Tibial nerve (tissue), 4 donors: ENCODE measurements at regions not wholly inside any gene's neighbourhood (a gene's known extent, or its start where the extent isn't known, plus 50 kb on each side); places are given as distances from the start of the nearest gene placed in this dataset.

Experiments used
- DNase-seq, 2 donors: peaks; one replicate each; pipeline ENCODE4 v3.0.0-alpha.2; 2019; ENCODE audit warnings: low spot score in 2 of 2
- H3K27ac ChIP-seq, 4 donors: fragments of 200-600 bp; sonication (generic) in 3 of 4; one replicate each; pipeline ENCODE4 v1.5.1; 2017 to 2019; ENCODE audit warnings: mild to moderate bottlenecking in 1 of 4
- H3K27me3 ChIP-seq, 2 donors: fragments of 200-600 bp; sonication (generic) in 1 of 2; one replicate each; pipeline versions ENCODE4 v1.5.1 to v1.6.0; 2017 to 2019
- H3K36me3 ChIP-seq, 3 donors: fragments of 200-600 bp; sonication (generic); one replicate each; pipeline ENCODE4 v1.5.1; 2018 to 2019
- H3K4me1 ChIP-seq, 4 donors: fragments of 200-600 bp; sonication (generic) in 3 of 4; one replicate each; pipeline ENCODE4 v1.5.1; 2017 to 2019
- H3K4me3 ChIP-seq, 4 donors: fragments of 200-600 bp; sonication (generic) in 3 of 4; one replicate each; pipeline ENCODE4 v1.5.1; 2017 to 2019; ENCODE audit warnings: mild to moderate bottlenecking in 1 of 4, moderate library complexity in 1 of 4
- H3K9me3 ChIP-seq, 4 donors: fragments of 200-600 bp; sonication (generic) in 3 of 4; one replicate each; pipeline ENCODE4 v1.5.1; 2017 to 2019
- CTCF ChIP-seq, 5 experiments: fragments of 200-600 bp in 3 of 5; fragments of 450-650 bp in 2 of 5; sonication (generic) in 3 of 5; IDR thresholded peaks; one replicate each; pipeline ENCODE4 v1.5.1; 2016 to 2019; ENCODE audit warnings: antibody characterized with exemption in 5 of 5, mild to moderate bottlenecking in 3 of 5, moderate library complexity in 2 of 5
- EP300 ChIP-seq, 2 donors: sonication (generic); formaldehyde crosslinking; IDR thresholded peaks; one replicate each; pipeline ENCODE4 v1.6.1; 2017; ENCODE audit warnings: antibody characterized with exemption in 2 of 2, mild to moderate bottlenecking in 1 of 2
- POLR2A ChIP-seq, 2 donors: fragments of 450-650 bp; IDR thresholded peaks; one replicate each; pipeline ENCODE4 v1.6.1; 2017; ENCODE audit warnings: antibody characterized with exemption in 2 of 2, mild to moderate bottlenecking in 2 of 2, moderate library complexity in 2 of 2
- WGBS, 2 donors: methylation state at CpG; one replicate each; pipeline ENCODE4 v1.1.5; 2018; 5-methylcytosine and 5-hydroxymethylcytosine counted together

- Histone ChIP-seq H3K27me3 (no peaks in the 10 kb centered on the region), H3K36me3 (no peaks in the 10 kb centered on the region), H3K27ac (peak overlapping the region in 2 of 4 donors; percentile 83 to 95), H3K9me3 (no peaks in the 10 kb centered on the region), H3K4me3 (no peak overlapping the region), H3K4me1 (peaks cover 0 to 52% (median 0%) of the 10 kb centered on the region in 4 donors)
- TF ChIP-seq POLR2A (IDR thresholded peaks at IDR 0.05) (no peak), EP300 (IDR thresholded peaks at IDR 0.05) (no peak), CTCF (IDR thresholded peaks at IDR 0.05) (no peak)
- WGBS, 2 donors: 73 to 84% methylated on average over 10 of the region's 10 CpGs
- no peak for DNase-seq
Measured at GRCh38 chr2:150643114-150643725, 155.8 kb upstream of the RND3 start.

GRCh38 chr2:150640039-150640438 is 152.6 kb upstream of the RND3 start:
- Histone ChIP-seq H3K9me3 (no peaks in the 10 kb centered on the region), H3K36me3 (no peaks in the 10 kb centered on the region), H3K27ac (peak overlapping the region; percentile 1 to 83 (median 45)), H3K27me3 (no peaks in the 10 kb centered on the region), H3K4me3 (peak overlapping the region in 1 of 4 donors; percentile 20), H3K4me1 (peaks cover 0 to 37% (median 0%) of the 10 kb centered on the region in 4 donors)
- 9% methylated on average over 4 of the region's 4 CpGs for WGBS, 2 donors
- TF ChIP-seq POLR2A (IDR thresholded peaks at IDR 0.05) (no peak), CTCF (IDR thresholded peaks at IDR 0.05) (no peak), EP300 (IDR thresholded peaks at IDR 0.05) (peak in 1 of 2 donors; percentile 32)
- peak in 1 of 2 donors; percentile 17 for DNase-seq

- no peaks in the 10 kb centered on the region for H3K9me3 ChIP-seq
- no peak for DNase-seq
- no peaks in the 10 kb centered on the region for H3K36me3 ChIP-seq
- peak overlapping the region in 1 of 4 donors; percentile 20 for H3K4me3 ChIP-seq
- WGBS, 2 donors: 20 to 24% methylated on average over 3 of the region's 3 CpGs
- no peak for TF ChIP-seq CTCF (IDR thresholded peaks at IDR 0.05)
- TF ChIP-seq POLR2A (IDR thresholded peaks at IDR 0.05): no peak
- no peak for TF ChIP-seq EP300 (IDR thresholded peaks at IDR 0.05)
- peak overlapping the region in 3 of 4 donors; percentile 1 to 83 (median 69) for H3K27ac ChIP-seq
- H3K4me1 ChIP-seq: peaks cover 0 to 33% (median 0%) of the 10 kb centered on the region in 4 donors
- H3K27me3 ChIP-seq: no peaks in the 10 kb centered on the region
Measured at GRCh38 chr2:150639383-150639782, 151.9 kb upstream of the RND3 start.

GRCh38 chr2:150631236-150631821 is 143.9 kb upstream of the RND3 start:
- Histone ChIP-seq H3K36me3 (no peaks in the 10 kb centered on the region), H3K9me3 (no peaks in the 10 kb centered on the region), H3K4me1 (peaks cover 0 to 24% (median 0%) of the 10 kb centered on the region in 4 donors), H3K27ac (peak overlapping the region in 2 of 4 donors; percentile 66 to 85), H3K27me3 (no peaks in the 10 kb centered on the region), H3K4me3 (no peak overlapping the region)
- no peak for TF ChIP-seq EP300 (IDR thresholded peaks at IDR 0.05)
- TF ChIP-seq POLR2A (IDR thresholded peaks at IDR 0.05): no peak
- no peak for TF ChIP-seq CTCF (IDR thresholded peaks at IDR 0.05)
- no peak for DNase-seq
- WGBS, 2 donors: 27 to 30% methylated on average over 2 of the region's 2 CpGs

GRCh38 chr2:150630587-150631235 is 143.2 kb upstream of the RND3 start:
- no peak overlapping the region for H3K4me3 ChIP-seq
- H3K27ac ChIP-seq: peak overlapping the region in 2 of 4 donors; percentile 66 to 85
- 51 to 60% methylated on average over 3 of the region's 3 CpGs for WGBS, 2 donors
- no peak for DNase-seq
- TF ChIP-seq EP300 (IDR thresholded peaks at IDR 0.05) (peak in 1 of 2 donors; percentile 65), CTCF (IDR thresholded peaks at IDR 0.05) (no peak)
- H3K4me1 ChIP-seq: peaks cover 0 to 24% (median 0%) of the 10 kb centered on the region in 4 donors
- H3K9me3 ChIP-seq: no peaks in the 10 kb centered on the region
- H3K36me3 ChIP-seq: no peaks in the 10 kb centered on the region
- H3K27me3 ChIP-seq: no peaks in the 10 kb centered on the region
